ENCODE measurements at regions not wholly inside any gene's neighbourhood (a gene's known extent, or its start where the extent isn't known, plus 50 kb on each side); places are given as distances from the start of the nearest gene placed in this dataset.

DNA sequence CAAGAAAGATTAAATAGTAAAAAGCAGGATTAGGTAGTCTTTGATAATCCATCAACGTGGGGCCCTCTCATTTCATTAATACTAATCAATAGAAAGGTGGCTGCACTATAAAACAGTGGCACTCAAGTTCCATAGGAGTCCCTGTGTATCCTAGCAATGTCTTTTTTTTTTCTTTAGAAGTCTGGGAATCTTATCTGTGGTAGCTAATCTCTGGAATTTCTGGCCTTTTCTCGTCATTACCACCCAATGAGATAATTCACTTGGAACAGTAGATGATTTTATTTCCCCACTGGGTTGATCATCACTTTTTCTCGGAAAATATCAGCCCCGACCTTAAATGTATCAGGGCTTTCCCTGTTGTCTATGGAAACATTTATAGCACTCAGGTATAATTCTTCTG lies 86.8 kb upstream of the CDH6 start:
- TF ChIP-seq, protein P1, sequence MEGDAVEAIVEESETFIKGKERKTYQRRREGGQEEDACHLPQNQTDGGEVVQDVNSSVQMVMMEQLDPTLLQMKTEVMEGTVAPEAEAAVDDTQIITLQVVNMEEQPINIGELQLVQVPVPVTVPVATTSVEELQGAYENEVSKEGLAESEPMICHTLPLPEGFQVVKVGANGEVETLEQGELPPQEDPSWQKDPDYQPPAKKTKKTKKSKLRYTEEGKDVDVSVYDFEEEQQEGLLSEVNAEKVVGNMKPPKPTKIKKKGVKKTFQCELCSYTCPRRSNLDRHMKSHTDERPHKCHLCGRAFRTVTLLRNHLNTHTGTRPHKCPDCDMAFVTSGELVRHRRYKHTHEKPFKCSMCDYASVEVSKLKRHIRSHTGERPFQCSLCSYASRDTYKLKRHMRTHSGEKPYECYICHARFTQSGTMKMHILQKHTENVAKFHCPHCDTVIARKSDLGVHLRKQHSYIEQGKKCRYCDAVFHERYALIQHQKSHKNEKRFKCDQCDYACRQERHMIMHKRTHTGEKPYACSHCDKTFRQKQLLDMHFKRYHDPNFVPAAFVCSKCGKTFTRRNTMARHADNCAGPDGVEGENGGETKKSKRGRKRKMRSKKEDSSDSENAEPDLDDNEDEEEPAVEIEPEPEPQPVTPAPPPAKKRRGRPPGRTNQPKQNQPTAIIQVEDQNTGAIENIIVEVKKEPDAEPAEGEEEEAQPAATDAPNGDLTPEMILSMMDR (IDR thresholded peaks at IDR 0.05; ENCODE audit: extremely low read depth in 1 of 2, insufficient read depth in 1 of 2, low read depth in 1 of 2, low read length in 2 of 2): no peak
- no peak for TF ChIP-seq POLR2AphosphoS5 (IDR thresholded peaks at IDR 0.05; ENCODE audit: insufficient read depth, low read depth, low read length)
- TF ChIP-seq POLR2A (IDR thresholded peaks at IDR 0.05; ENCODE audit: low read depth, low read length): no peak
- TF ChIP-seq EZH2 (IDR thresholded peaks at IDR 0.05; ENCODE audit: borderline replicate concordance, low read depth, low read length, severe bottlenecking): no peak
- TF ChIP-seq JUN (IDR thresholded peaks at IDR 0.05; ENCODE audit: borderline replicate concordance, insufficient read depth, insufficient read length, low read depth): no peak
- TF ChIP-seq MYC (IDR thresholded peaks at IDR 0.05; ENCODE audit: low read depth, low read length): no peak
- no peak for TF ChIP-seq MAX (IDR thresholded peaks at IDR 0.05; ENCODE audit: insufficient read depth, insufficient read length)
- TF ChIP-seq FOS (IDR thresholded peaks at IDR 0.05; ENCODE audit: borderline replicate concordance, insufficient read depth, low read length): no peak
- TF ChIP-seq GATA2 (IDR thresholded peaks at IDR 0.05; ENCODE audit: insufficient read depth, insufficient read length, low read depth, low read length): no peak

All from endothelial cell of umbilical vein (primary cell).